Uterus (tissue), 2 donors: ENCODE measurements at regions not wholly inside any gene's neighbourhood (a gene's known extent, or its start where the extent isn't known, plus 50 kb on each side); places are given as distances from the start of the nearest gene placed in this dataset.

ENCODE experiments used
- POLR2A ChIP-seq, 2 donors: fragments of 450-650 bp; IDR thresholded peaks; one replicate each; pipeline ENCODE4 v1.6.1; 2016; ENCODE audit warnings: antibody characterized with exemption in 2 of 2, mild to moderate bottlenecking in 1 of 2, moderate library complexity in 1 of 2
- TF ChIP-seq, protein P1 (sequence below), 4 experiments: fragments of 200-600 bp in 2 of 4; fragments of 450-650 bp in 2 of 4; sonication (generic) in 2 of 4; IDR thresholded peaks; one replicate each; pipeline ENCODE4 v1.5.1; 2016 to 2019; ENCODE audit warnings: antibody characterized with exemption in 4 of 4, mild to moderate bottlenecking in 2 of 4, moderate library complexity in 1 of 4

DNA sequence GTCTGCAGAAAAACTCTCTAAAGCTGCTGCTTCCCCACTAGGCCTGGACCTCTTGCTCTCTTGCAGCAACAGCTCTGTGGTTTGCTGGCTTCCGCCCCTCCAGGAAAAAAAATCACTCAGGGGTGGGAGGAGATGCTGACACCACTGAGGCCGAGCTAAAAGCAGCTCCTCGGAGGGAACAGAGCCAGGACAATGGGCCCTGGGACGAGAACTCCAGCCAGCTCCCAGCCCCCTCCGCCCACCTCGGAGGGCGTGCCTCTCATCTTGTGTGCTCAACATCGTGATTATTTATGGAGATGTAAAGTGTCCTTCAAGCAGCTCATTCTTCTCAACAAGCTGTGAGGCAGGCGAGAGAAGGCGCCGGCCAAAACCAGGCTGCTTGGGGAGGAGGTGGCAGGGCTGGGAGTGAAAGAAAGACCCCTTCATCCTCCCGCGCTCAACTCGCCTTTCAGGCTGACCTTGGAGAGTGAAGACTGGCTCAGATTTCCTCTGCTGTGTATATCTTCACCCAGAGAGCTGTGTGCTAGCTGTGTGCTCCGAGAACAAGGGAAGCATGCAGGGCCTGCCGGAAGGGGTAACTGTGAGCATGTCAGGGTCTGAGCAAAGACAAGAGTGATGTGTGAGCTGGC lies 53.5 kb upstream of the LRFN2 start:
- TF ChIP-seq, protein P1, sequence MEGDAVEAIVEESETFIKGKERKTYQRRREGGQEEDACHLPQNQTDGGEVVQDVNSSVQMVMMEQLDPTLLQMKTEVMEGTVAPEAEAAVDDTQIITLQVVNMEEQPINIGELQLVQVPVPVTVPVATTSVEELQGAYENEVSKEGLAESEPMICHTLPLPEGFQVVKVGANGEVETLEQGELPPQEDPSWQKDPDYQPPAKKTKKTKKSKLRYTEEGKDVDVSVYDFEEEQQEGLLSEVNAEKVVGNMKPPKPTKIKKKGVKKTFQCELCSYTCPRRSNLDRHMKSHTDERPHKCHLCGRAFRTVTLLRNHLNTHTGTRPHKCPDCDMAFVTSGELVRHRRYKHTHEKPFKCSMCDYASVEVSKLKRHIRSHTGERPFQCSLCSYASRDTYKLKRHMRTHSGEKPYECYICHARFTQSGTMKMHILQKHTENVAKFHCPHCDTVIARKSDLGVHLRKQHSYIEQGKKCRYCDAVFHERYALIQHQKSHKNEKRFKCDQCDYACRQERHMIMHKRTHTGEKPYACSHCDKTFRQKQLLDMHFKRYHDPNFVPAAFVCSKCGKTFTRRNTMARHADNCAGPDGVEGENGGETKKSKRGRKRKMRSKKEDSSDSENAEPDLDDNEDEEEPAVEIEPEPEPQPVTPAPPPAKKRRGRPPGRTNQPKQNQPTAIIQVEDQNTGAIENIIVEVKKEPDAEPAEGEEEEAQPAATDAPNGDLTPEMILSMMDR (IDR thresholded peaks at IDR 0.05), result no peak
- no peak for TF ChIP-seq POLR2A (IDR thresholded peaks at IDR 0.05)
